MCF 10A (cell line): ENCODE measurements at regions not wholly inside any gene's neighbourhood (a gene's known extent, or its start where the extent isn't known, plus 50 kb on each side); places are given as distances from the start of the nearest gene placed in this dataset.

ENCODE experiments used
- BruUV-seq: library from RNA; stranded (reverse); fragments of 400-500 nt; replicated peaks from 2 replicates; lab custom pipeline; 2021; lab: Mats Ljungman, UMichigan
- CTCF ChIA-PET: fragments of 300-600 bp; sonication (Branson Sonifier 250); formaldehyde crosslinking; extraction: SDS; loops from one replicate; lab custom pipeline; 2021; ENCODE audit warnings: antibody characterized with exemption, inconsistent platforms; lab: Yijun Ruan, JAX
- POLR2A ChIA-PET: fragments of 300-600, 350-650 bp; sonication (Branson Sonifier 250); formaldehyde crosslinking; extraction: SDS; loops from one replicate; lab custom pipeline; 2020; ENCODE audit warnings: antibody characterized with exemption, inconsistent platforms; lab: Yijun Ruan, JAX
- DNase-seq: peaks from one replicate; pipeline ENCODE4 v3.0.0-alpha.2; 2018; ENCODE audit not compliant: unreplicated experiment
- H3K27ac Mint-ChIP-seq: one replicate; pipeline ENCODE4 v1.8.0; 2022; ENCODE audit warnings: mild to moderate bottlenecking, low read depth, mixed read lengths; ENCODE audit not compliant: unreplicated experiment
- H3K27me3 Mint-ChIP-seq: one replicate; pipeline ENCODE4 v1.8.0; 2022; ENCODE audit warnings: mixed read lengths; ENCODE audit not compliant: insufficient read depth, unreplicated experiment
- H3K36me3 Mint-ChIP-seq: one replicate; pipeline ENCODE4 v1.8.0; 2022; ENCODE audit warnings: mild to moderate bottlenecking, moderate library complexity, mixed read lengths; ENCODE audit not compliant: insufficient read depth, unreplicated experiment
- H3K4me1 Mint-ChIP-seq: one replicate; pipeline ENCODE4 v1.8.0; 2022; ENCODE audit warnings: mixed read lengths; ENCODE audit not compliant: insufficient read depth, unreplicated experiment
- H3K4me3 Mint-ChIP-seq: one replicate; pipeline ENCODE4 v1.8.0; 2022; ENCODE audit warnings: mild to moderate bottlenecking, moderate library complexity, mixed read lengths; ENCODE audit not compliant: unreplicated experiment
- H3K9me3 Mint-ChIP-seq: one replicate; pipeline ENCODE4 v1.8.0; 2022; ENCODE audit warnings: mixed read lengths; ENCODE audit not compliant: unreplicated experiment
- CTCF ChIP-seq: fragments of 200-600 bp; IDR thresholded peaks from one replicate; pipeline ENCODE4 v1.8.0; 2022; ENCODE audit warnings: antibody characterized with exemption, mild to moderate bottlenecking; ENCODE audit not compliant: unreplicated experiment
- intact Hi-C: fragments of 100-400 bp; cut with micrococcal nuclease; formaldehyde crosslinking; loops from 2 replicates; pipeline ENCODE4 v1.14.1; 2022

GRCh38 chr1:186616511-186616910 lies 63.7 kb downstream of the PTGS2 start:
- no peak overlapping the region for H3K27ac Mint-ChIP-seq
- ChIA-PET CTCF (interaction anchor here (0.9 to 3.7 kb wide), 3 partner anchors 9 to 67 kb away, joined by 3 to 27 read pairs (median 3); no protein-coding TSS in a partner anchor), POLR2A (no interaction called here)
- peaks cover 15% of the 10 kb centered on the region for H3K4me1 Mint-ChIP-seq
- no peak for DNase-seq
- H3K9me3 Mint-ChIP-seq = no peaks in the 10 kb centered on the region
- intact Hi-C loops = no loop called here
- BruUV-seq = no TSS peak
- H3K36me3 Mint-ChIP-seq = no peaks in the 10 kb centered on the region
- TF ChIP-seq CTCF = no peak
- H3K27me3 Mint-ChIP-seq = no peaks in the 10 kb centered on the region
- H3K4me3 Mint-ChIP-seq = no peak overlapping the region

GRCh38 chr1:186615332-186615731 lies 64.9 kb downstream of the PTGS2 start:
- H3K4me1 Mint-ChIP-seq = peaks cover 15% of the 10 kb centered on the region
- no peak for DNase-seq
- no TSS peak for BruUV-seq
- TF ChIP-seq CTCF = no peak
- ChIA-PET POLR2A (no interaction called here), CTCF (interaction anchor here (0.6 to 3.0 kb wide), 10 partner anchors 10 to 397 kb away, joined by 3 to 20 read pairs (median 6); no protein-coding TSS in a partner anchor)
- no peaks in the 10 kb centered on the region for H3K27me3 Mint-ChIP-seq
- no peak overlapping the region for H3K27ac Mint-ChIP-seq
- no peaks in the 10 kb centered on the region for H3K9me3 Mint-ChIP-seq
- H3K36me3 Mint-ChIP-seq = no peaks in the 10 kb centered on the region
- no peak overlapping the region for H3K4me3 Mint-ChIP-seq
- intact Hi-C loops = no loop called here

GRCh38 chr1:186611156-186611555 lies 69.1 kb downstream of the PTGS2 start:
- no TSS peak for BruUV-seq
- Mint-ChIP-seq H3K36me3 (no peaks in the 10 kb centered on the region), H3K27ac (no peak overlapping the region), H3K27me3 (no peaks in the 10 kb centered on the region), H3K4me3 (no peak overlapping the region), H3K9me3 (no peaks in the 10 kb centered on the region), H3K4me1 (no peaks in the 10 kb centered on the region)
- intact Hi-C loops = no loop called here
- DNase-seq = no peak
- no peak for TF ChIP-seq CTCF
- POLR2A ChIA-PET = interaction anchor here (1.2 kb wide), 1 partner anchor 69 kb away, joined by 5 read pairs; the partner anchor contains the start of gene PTGS2
- CTCF ChIA-PET = interaction anchor here (0.6 to 4.8 kb wide), 14 partner anchors 9 to 589 kb away, joined by 3 to 58 read pairs (median 4); partner anchors contain the start of gene PTGS2

GRCh38 chr1:186609183-186609582 lies 71.0 kb downstream of the PTGS2 start:
- Mint-ChIP-seq H3K27ac (no peak overlapping the region), H3K4me3 (no peak overlapping the region), H3K27me3 (no peaks in the 10 kb centered on the region), H3K9me3 (no peaks in the 10 kb centered on the region), H3K4me1 (no peaks in the 10 kb centered on the region), H3K36me3 (no peaks in the 10 kb centered on the region)
- POLR2A ChIA-PET = interaction anchor here (1.0 kb wide), 1 partner anchor 71 kb away, joined by 4 read pairs; the partner anchor contains the start of gene PTGS2
- intact Hi-C loops = loop anchor here (5.0 kb wide), 2 partner anchors 207 to 428 kb away; no protein-coding TSS in a partner anchor
- no TSS peak for BruUV-seq
- TF ChIP-seq CTCF = no peak
- CTCF ChIA-PET = interaction anchor here (0.6 to 4.8 kb wide), 8 partner anchors 13 to 377 kb away, joined by 3 to 58 read pairs (median 4); partner anchors contain the start of gene PTGS2
- no peak for DNase-seq
